ENCODE measurements at regions not wholly inside any gene's neighbourhood (a gene's known extent, or its start where the extent isn't known, plus 50 kb on each side); places are given as distances from the start of the nearest gene placed in this dataset.
"Not testable (repeated sequence)": the region's sequence is repeated elsewhere in the genome, so short reads cannot be mapped to it uniquely, and the experiment has no call there.

GRCh38 chr13:81339666-81340065 lies 998.7 kb upstream of the SPRY2 start:
- not testable (repeated sequence) for TF ChIP-seq JUN (IDR thresholded peaks at IDR 0.05; ENCODE audit: borderline replicate concordance, insufficient read depth, insufficient read length, low read depth); POLR2AphosphoS5 (IDR thresholded peaks at IDR 0.05; ENCODE audit: insufficient read depth, low read depth, low read length); POLR2A (IDR thresholded peaks at IDR 0.05; ENCODE audit: low read depth, low read length)
- TF ChIP-seq, protein P1, sequence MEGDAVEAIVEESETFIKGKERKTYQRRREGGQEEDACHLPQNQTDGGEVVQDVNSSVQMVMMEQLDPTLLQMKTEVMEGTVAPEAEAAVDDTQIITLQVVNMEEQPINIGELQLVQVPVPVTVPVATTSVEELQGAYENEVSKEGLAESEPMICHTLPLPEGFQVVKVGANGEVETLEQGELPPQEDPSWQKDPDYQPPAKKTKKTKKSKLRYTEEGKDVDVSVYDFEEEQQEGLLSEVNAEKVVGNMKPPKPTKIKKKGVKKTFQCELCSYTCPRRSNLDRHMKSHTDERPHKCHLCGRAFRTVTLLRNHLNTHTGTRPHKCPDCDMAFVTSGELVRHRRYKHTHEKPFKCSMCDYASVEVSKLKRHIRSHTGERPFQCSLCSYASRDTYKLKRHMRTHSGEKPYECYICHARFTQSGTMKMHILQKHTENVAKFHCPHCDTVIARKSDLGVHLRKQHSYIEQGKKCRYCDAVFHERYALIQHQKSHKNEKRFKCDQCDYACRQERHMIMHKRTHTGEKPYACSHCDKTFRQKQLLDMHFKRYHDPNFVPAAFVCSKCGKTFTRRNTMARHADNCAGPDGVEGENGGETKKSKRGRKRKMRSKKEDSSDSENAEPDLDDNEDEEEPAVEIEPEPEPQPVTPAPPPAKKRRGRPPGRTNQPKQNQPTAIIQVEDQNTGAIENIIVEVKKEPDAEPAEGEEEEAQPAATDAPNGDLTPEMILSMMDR (IDR thresholded peaks at IDR 0.05; ENCODE audit: extremely low read depth in 1 of 2, insufficient read depth in 1 of 2, low read depth in 1 of 2, low read length in 2 of 2), result not testable (repeated sequence)

All from endothelial cell of umbilical vein (primary cell).